NCI-H1694 treated with DMSO at 0.1 percent for 48 hours (cell line): ENCODE measurements at regions not wholly inside any gene's neighbourhood (a gene's known extent, or its start where the extent isn't known, plus 50 kb on each side); places are given as distances from the start of the nearest gene placed in this dataset.

ENCODE experiments used
- DNase-seq: peaks from one replicate; lab custom pipeline; 2025; lab: John Stamatoyannopoulos, UW

- DNase-seq, result no peak
Observed at GRCh38 chr12:126512916-126513913, 1448.0 kb downstream of the AACS start.

GRCh38 chr12:126518596-126519200, 1453.5 kb downstream of the AACS start:
- DNase-seq, result no peak

GRCh38 chr12:126519833-126520232, 1454.6 kb downstream of the AACS start:
- no peak for DNase-seq

- no peak for DNase-seq
Observed at GRCh38 chr12:126523891-126524290, 1458.7 kb downstream of the AACS start.

- no peak for DNase-seq
Observed at GRCh38 chr12:126534495-126534894, 1469.3 kb downstream of the AACS start.

- DNase-seq, result no peak
Observed at GRCh38 chr12:126534942-126535341, 1469.7 kb downstream of the AACS start.

- no peak for DNase-seq
Observed at GRCh38 chr12:126535971-126536370, 1470.7 kb downstream of the AACS start.

GRCh38 chr12:126537961-126538530, 1472.8 kb downstream of the AACS start:
- no peak for DNase-seq

- DNase-seq, result no peak
Observed at GRCh38 chr12:126538888-126539287, 1473.7 kb downstream of the AACS start.

- no peak for DNase-seq
Observed at GRCh38 chr12:126545411-126545810, 1480.2 kb downstream of the AACS start.

- DNase-seq, result no peak
Observed at GRCh38 chr12:126547905-126548304, 1482.7 kb downstream of the AACS start.

GRCh38 chr12:126551869-126552268, 1486.6 kb downstream of the AACS start:
- no peak for DNase-seq

- DNase-seq, result no peak
Observed at GRCh38 chr12:126554625-126555024, 1489.4 kb downstream of the AACS start.

- no peak for DNase-seq
Observed at GRCh38 chr12:126557659-126558058, 1492.4 kb downstream of the AACS start.

GRCh38 chr12:126558219-126558618, 1493.0 kb downstream of the AACS start:
- no peak for DNase-seq

- DNase-seq, result peak; percentile 2
Observed at GRCh38 chr12:126558810-126559209, 1493.6 kb downstream of the AACS start.

GRCh38 chr12:126567016-126567415, 1501.8 kb downstream of the AACS start:
- no peak for DNase-seq

GRCh38 chr12:126569706-126570105, 1504.5 kb downstream of the AACS start:
- DNase-seq, result no peak

- DNase-seq, result no peak
Observed at GRCh38 chr12:126570566-126570965, 1505.3 kb downstream of the AACS start.

GRCh38 chr12:126572170-126572569, 1506.9 kb downstream of the AACS start:
- DNase-seq, result no peak

- no peak for DNase-seq
Observed at GRCh38 chr12:126581655-126582054, 1516.4 kb downstream of the AACS start.

- DNase-seq, result no peak
Observed at GRCh38 chr12:126582231-126582630, 1517.0 kb downstream of the AACS start.
